Amniotic epithelial cell (primary cell): ENCODE measurements at regions not wholly inside any gene's neighbourhood (a gene's known extent, or its start where the extent isn't known, plus 50 kb on each side); places are given as distances from the start of the nearest gene placed in this dataset.
"Not testable (repeated sequence)": the region's sequence is repeated elsewhere in the genome, so short reads cannot be mapped to it uniquely, and the experiment has no call there.

ENCODE experiments used
- DNase-seq: peaks from one replicate; pipeline ENCODE4 v3.0.0-alpha.2; 2010; ENCODE audit warnings: low read depth

DNA sequence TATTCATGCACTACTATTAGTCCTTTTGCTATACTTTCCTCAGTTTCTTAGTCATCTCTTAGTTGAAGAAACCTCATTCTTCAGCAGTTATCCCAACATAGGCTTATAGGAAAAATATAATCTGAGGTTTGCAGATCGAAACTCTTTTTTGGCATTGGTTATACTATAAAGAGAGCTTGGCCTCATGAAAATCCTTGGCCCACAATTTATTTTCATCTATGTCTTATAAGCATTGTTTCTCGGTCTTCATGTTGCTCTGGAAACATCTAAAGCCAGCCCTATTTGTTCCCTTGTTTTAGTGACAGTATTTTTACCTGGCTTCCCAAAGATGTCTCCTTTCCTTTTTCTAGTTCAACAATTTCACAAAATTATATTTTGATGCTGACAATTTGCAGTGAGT is 345.1 kb upstream of the PRKCQ start:
- DNase-seq = no peak

DNA sequence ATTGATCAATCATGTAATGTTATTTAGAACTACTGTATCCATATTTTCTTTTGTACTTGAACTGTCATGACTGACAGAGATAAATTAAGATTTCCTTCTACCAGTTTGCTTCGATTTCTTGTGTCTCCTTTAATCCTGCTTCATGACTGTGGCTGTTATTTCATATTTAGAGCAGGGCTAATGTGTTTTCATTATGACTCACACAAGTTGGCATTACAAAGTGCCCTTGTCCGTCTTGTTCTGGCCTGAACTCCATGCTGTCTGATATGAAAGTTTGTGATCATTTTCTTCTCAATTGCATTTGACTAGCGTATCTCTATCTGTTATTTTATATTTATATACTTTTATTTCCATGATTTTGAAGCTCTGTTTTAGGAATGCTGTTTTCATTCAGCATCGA is 344.1 kb upstream of the PRKCQ start:
- peak; percentile 27 for DNase-seq

DNA sequence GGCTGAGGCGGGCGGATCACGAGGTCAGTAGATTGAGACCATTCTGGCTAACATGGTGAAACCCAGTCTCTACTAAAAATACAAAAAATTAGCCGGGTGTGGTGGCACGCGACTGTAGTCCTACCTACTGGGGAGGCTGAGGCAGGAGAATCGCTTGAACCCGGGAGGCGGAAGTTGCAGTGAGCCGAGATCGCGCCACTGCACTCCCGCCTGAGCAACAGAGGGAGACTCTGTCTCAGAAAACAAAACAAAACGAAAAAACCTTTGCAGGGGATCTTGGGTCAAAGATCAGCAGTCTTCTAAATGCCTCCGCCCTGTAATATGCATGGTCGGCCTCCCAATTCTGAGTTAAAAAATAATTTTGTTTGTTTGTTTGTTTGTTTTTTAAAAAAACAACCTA is 340.9 kb upstream of the PRKCQ start:
- DNase-seq = not testable (repeated sequence)

DNA sequence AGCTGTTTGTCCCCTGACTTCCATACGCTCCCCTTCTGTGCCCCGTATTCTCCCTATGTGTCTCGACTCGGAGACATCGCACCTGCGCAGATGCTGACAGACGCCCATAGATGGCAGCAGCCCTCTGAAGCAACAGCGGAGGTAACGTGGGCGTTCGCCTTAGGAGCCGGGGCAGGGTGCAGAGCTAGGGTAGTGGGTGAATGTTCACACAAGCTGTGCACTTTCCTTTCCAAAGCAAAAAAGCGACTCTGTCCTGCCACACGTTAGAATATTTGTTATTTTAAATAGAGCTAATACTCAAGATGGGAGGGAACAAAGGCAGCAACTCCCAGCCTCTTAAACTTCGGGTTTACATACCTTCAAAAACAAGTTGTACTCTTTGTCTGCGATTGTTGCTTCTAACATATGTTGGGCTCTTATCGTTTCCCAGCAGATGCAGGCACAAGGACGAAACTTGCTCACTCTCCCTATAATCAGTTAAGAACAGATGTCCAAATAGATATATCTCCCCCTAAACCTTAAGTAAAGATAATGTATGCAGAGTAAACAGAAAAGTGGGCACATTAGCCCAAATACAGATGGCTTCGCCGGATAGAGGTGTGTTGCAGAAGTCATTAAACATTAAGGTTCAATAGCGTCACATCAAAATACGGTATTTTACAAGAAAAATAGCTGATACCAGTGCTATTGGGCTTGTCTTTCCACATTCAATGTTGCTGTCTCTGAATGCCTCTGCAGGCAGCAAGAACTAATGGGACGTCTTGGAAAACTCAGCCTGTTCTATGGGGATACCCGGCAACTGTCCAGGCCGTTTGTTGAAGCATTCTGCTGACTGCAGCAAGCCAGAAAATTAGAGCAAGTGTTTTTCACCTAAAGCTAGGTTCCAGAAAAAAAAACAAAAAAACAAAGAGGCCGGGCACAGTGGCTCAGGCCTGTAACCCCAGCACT is 340.3 kb upstream of the PRKCQ start:
- DNase-seq = peak; percentile 47

DNA sequence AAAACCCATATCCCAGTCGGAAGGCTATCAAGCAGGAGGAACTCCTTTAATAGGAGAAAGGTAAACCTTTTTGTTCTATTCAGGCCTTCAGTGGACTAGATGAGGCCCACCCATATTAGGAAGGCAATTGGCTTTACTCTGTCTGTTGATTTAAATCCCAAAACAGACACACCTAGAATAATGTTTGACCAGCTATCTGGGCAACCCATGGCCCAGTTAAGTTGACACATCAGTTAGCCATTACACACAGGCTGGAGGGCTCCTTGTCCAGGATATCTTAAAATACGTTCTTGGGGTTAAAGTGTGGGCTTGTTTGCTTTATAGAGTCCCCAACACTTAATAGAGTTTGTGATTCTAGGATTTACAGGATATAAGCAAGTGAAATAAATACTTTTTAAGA is 339.0 kb upstream of the PRKCQ start:
- DNase-seq = no peak

DNA sequence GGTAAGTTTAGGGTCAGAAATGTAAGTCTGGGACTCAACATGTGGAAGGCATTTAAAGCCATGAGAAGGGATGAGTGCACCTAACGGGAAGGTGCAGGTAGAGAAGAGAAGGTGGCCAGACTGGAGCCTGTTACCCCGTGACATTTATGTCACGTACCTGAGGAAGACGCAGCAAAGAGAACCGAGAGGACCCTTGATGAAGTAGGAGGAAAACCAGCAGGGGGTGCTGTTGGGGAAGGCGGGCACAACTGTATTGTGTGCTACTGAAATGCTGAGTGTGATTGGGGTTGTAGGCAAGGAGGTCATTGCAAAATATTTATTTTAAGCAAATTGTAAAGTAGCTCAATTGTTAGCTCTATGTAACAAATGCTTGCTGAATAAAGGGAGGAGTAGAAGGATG is 338.2 kb upstream of the PRKCQ start:
- DNase-seq = peak; percentile 3

DNA sequence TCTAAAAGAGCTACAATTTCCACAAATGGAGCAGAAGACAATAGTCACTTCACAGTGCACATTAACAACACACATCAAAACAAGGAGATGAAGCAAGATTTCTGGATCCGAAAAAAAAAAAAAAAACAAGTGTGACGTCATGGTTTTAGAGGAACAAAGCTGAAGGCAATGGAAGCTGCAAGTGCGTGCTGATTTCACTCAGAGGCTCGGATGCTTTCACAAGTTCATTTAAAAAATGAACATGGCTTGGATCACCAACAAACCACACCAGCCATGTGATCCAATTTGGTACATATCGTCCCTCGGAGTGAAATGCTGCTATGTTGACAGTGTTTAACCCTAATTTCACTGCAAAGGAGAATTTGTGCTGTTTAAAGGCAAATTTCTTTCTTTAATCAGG is 337.0 kb upstream of the PRKCQ start:
- peak; percentile 74 for DNase-seq

DNA sequence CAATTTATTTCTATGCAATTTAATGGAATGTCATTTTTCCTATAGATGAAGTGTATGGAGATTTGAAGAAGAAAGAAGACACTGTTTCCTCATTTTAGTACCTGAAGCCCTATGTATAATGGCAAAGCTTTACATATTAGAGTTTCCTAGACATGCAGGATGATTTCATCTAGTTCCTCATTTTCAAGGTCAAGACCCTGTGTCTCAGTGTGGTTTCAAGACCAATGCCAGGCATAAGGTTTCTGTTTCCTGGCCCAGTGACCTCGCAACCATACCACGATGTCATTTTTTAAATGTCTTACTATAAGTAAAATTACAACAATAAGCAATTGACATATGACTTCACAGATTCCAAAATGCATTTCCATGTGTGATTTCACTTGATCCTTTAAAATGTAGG is 336.5 kb upstream of the PRKCQ start:
- DNase-seq = peak; percentile 24

DNA sequence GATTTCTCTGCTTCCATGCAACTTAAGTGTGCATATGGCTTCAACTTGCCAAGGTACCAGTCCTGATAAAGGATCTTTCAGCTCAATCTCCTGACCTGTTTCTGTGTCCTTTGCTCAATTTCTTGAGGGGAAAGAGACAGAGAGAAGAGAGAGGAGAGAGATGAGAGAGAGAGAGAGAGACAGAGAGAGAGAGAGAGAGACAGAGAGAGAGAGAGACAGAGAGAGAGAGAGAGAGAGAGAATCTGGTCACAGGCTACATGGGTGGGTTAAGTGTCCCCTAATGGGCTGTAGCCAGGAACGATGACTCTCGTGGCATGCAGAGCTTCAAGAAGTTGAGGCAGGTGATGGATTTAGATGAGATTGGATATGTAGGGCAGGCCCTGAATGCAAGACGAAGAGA is 335.2 kb upstream of the PRKCQ start:
- DNase-seq = no peak

DNA sequence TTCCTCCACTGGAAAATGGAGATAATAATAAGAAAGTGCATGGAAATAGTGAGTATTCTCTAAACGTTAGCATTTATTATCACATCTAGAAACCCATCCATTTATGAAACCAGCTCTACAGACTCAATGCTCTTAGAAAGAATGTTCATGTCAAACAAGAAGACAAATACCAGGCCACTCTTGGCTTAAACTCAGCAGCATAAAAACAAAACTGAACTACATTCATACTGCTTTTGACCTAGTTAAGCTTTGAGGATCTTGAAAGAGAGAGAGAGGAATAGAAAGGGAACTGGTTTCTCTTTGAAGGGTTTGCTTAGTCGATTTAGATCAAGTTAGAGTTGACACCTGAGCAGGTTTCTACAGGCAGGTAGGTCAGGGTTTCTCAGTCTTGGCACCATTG is 332.9 kb upstream of the PRKCQ start:
- DNase-seq = peak; percentile 86

DNA sequence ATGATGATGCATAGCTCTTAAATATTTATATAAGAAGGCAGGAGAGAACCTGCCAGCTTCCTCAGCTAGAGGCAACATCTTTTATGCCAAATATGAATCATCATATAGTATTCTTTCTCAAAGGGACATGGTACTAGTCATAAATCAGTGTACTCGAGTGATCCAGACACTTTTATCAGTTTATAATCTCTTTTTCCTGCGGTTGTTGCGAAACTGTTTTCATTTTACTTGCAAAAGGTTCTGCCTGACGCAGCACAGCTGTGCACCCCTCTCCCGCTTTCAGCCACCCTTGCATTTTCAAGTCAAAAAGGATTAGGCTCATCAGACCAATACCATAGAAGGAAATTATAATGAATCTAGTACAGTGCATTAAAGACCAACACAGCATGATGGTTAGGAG is 332.3 kb upstream of the PRKCQ start:
- DNase-seq = peak; percentile 93

DNA sequence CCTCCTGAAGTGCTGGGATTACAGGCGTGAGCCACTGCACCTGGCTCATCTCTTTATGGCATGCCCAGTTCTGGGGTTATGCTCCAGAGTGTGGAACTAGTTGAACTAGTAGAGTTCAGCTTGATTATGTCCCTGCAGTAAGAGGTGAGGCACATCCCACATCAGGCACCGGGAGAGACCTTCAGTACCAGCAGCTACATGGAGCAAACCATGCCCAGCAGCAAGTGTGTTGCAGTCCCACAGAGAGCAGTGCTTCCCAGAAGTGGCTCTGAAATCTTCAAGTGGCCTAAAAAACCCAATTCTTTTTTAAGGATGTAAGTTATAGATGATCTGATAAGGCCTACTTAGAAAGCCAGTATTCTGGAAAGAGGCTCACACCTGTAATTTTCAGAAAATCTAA is 331.9 kb upstream of the PRKCQ start:
- no peak for DNase-seq

DNA sequence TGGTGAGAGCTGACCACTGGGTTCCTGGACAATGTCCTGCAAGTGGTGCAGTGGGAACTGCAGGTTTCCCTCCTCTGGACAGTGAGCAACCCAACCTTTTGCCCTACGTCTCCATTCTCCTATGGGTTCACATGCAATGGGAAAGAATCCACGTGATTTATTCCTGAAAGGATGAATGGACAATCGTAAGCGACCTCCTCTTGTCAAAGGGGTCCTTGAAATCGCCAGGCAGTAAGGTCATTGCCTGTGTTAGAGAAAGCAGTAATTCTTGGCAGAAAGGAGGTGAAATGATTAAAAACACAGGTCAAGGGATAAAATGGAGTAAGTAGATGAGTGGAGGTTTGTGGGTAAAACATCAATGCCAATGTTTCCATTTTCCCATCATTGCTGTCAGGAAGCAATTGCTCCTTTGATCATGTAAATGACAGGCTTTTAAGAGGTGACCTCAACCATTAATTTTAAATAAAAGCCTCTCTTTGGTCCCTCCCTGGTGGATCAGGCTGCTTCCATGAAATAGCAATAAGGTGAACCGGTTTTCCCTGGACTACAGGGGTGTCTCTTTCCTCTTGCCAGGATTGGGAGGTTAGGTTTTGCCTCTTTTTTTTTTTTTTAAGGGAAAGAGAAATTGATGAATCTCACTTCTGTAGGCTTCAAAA is 330.0 kb upstream of the PRKCQ start:
- no peak for DNase-seq

DNA sequence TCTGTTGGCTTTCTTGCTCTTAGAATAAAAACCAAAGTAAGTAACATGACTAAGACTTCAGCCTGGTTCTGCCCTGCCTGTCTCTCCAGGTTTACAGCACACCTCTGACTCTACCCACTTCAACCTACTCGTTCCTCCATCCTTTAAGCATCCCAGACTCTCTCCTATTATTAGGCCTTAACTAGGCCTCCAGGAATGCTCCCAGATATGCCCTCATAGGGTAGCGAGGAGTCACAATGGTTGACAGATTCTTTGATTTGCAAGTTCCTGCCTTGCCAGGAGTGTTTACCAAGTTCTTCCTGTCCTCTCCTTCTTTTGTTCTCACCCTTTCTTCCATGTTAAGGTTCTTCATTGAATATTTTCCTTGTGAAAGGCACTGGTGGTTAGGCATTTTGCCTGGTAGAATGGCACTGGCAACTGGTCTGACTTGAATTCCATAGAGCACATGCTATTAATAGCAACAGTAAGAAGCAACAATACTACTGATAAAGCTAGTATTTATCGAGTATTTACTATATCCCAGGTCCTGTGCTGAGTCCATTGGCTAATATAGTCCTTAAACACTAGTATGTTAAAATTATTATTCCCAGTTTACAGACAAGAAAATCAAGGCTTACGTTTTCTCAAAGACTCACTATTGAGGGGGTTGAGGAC is 327.9 kb upstream of the PRKCQ start:
- DNase-seq = no peak

DNA sequence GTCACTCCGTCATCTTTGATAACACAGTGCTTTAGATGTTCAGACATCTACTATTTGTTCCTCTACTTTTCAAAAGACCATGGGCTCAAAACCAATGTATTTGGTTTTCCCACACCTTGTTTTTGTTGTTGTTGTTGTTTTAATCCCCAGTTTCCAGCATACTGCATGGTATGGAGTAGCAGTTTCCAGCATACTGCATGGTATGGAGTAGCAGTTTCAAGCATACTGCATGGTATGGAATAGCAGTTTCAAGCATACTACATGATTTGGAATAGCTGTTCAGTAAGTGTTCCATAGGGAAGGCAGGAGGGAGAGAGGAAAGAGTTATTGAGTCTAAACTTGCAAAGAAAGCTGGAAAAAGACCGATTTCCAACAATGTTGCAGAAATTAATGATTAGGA is 314.3 kb upstream of the PRKCQ start:
- no peak for DNase-seq

DNA sequence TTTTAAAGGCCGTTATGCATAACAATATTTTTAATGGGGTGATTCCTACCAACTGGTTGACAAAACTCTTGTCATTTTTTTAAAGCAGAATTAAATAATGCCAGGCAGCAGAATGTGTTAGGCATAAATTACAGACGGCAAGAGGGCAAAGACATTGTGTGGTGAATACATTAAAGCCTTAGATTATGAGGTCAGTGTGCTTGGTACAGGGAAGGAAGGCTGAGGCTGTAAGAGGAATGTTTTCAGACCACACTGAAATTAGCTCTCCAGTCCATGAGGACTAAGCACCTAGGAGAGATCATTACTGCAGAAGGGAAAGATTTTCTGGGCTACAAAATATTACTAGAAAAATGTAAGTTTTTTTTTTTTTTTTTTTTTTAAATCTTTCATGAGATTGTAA is 312.8 kb upstream of the PRKCQ start:
- peak; percentile 14 for DNase-seq

DNA sequence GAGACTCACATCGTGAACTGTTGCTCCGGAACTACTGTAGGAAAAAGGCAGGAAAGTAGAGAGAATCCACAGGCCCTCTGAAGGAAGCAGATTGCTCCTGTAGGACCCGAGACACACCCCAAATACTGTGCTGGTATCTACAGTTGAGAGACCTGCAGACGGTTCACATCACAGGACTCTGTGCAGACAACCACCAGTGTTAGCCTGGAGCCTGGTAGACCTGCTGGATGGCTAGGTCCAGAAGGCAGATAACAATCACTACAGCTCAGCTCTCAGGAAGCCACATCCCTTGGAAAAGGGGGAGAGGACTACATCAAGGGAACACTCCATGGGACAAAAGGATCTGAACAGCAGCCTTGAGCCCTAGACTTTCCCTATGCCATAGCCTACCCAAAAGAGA is 311.8 kb upstream of the PRKCQ start:
- no peak for DNase-seq

DNA sequence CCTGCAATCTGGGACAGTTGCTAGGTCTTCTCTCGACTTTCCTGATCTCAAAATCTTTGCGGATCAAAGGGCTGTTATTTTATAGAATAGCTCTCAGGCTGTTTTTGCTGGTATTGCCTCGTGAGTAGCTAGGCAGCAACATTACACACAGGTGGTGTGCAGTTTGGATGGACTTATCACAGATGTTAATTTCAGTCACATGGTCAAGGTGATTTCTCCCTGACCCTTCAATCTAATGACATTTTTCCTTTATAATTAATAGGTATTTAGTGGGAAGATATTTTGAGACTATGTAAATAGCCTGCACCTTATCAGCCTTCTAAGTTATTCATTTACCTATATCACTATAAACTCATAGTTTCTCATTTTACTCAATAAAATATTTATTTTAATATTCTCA is 309.6 kb upstream of the PRKCQ start:
- DNase-seq = no peak

DNA sequence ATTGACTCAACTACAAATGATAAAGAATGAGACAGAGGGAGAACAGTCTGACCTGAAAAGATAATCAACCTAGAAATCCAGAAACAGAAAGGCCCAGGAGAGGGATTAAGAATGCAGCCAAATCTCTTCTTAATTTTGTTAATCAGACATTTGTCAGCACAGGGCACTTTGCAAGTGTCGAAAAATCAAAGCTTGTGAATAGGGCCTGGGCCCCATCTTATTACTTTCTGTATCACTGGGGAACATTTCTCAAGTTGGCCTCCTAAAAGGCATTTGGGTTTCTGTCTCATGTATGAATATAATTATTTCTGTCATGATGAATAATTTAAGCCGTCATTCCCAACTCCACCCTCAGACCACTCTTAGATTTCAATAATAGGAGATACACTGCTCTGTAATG is 308.4 kb upstream of the PRKCQ start:
- no peak for DNase-seq

DNA sequence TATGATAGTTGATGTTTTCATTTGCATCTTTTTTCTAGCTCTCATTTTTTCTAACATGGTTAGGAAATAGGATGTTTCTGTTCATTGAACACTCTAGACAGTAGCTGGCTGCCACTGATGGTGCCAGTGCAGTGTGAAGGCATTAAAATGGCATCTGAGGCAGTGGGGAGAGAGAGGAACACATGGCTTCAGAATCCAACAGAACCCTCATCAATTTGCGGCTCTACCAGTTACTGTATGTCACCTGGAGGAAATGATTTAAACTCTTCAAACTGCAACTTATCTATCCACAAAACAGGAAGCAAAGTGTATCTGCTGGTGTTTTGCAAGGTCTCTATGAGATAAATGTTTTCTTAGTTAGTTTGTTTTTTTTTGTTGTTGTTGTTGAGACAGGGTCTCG is 305.2 kb upstream of the PRKCQ start:
- no peak for DNase-seq

DNA sequence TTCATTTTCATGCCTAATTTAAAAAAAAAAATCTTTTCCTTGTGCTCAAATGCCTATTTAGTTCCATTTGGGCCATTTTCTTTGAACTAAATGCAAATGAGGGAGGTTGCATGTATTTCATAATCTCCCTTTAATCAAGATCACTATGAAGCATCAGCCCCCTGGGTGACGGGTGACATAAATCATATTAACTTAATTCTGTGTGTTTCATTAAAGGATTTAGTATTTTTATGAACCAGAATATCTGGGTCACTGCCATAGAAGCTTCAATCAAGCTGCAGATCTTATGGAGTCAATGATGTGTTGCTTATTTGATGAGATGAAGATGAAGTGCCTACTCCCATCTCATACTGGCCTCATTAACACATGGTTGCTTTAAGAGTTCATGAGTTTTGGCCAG is 301.9 kb upstream of the PRKCQ start:
- no peak for DNase-seq

DNA sequence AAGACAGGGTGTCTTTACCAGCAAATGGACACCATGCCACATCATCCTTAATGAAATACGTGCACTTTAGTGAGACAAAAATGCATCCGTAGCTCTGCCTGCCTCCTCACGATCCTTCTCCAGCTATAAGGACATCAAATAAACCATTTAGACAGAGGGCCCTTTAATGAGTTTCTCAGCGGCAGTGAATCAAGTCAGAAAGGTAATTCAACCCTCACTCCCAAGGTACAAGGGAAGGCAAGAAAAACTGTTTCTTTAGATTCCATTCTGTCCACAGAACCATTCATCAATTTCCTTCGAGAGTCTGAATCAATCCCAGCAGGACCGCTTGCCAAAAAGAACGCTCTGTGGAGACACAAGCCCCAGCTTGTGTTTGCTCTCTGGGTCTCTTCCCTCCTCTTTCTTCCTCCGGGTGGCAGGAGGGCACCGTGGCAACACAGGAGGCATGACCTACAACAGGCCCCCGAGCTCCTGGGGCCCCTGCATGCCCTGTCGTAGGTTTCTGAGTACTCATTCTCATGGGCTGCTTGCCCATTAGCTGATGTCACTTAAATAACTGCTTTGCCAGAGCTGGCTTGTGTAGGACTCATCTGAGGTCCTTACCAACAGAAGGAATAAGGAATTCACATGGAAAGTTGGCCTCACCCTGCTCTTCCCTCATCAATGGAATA is 297.8 kb upstream of the PRKCQ start:
- no peak for DNase-seq

DNA sequence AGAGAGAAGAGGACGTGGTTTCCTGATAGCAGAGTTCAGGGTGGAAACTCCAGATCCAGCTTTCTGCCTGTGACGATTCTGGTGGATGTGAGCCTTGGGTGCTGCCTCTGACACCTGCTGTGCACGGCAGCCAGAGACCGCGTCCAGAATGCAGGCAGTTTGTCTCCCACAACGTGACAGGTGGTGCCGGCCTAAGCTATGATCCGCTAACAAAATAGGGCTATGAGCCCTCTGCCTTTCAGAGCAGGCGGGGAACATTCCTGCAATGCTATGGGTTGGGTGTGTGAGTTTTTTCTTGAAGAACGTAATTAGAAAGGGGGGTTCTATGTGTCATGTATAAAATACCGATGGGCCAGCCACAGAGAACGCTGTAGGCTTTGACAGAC is 297.3 kb upstream of the PRKCQ start:
- DNase-seq = no peak
